Eye (tissue), 1 donor: ENCODE measurements at regions not wholly inside any gene's neighbourhood (a gene's known extent, or its start where the extent isn't known, plus 50 kb on each side); places are given as distances from the start of the nearest gene placed in this dataset.
"Not testable (repeated sequence)": the region's sequence is repeated elsewhere in the genome, so short reads cannot be mapped to it uniquely, and the experiment has no call there.

Source experiments
- DNase-seq: peaks from one replicate; pipeline ENCODE4 v3.0.0-alpha.2; 2015

GRCh38 chr17:37859451-37859850 is 64.8 kb upstream of the TBC1D3K start:
- DNase-seq, result no peak

DNA sequence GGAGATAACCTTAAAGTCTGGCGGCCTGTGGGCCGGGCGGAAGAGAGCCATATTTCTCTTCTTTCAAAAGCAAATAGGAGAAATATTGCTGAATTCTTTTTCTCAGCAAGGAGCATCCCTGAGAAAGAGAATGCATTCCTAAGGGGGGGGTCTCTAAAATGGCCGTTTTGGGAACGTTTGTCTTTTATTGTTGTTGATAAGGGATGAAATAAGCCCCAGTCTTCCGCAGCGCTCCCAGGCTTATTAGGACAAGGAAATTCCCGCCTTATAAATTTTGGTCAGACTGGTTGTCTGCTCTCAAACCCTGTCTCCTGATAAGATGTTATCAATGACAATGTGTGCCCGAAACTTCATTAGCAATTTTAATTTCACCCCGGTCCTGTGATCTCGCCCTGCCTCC is 65.8 kb upstream of the TBC1D3K start:
- DNase-seq, result not testable (repeated sequence)

GRCh38 chr17:37856245-37856644 is 68.0 kb upstream of the TBC1D3K start:
- DNase-seq, result no peak

DNA sequence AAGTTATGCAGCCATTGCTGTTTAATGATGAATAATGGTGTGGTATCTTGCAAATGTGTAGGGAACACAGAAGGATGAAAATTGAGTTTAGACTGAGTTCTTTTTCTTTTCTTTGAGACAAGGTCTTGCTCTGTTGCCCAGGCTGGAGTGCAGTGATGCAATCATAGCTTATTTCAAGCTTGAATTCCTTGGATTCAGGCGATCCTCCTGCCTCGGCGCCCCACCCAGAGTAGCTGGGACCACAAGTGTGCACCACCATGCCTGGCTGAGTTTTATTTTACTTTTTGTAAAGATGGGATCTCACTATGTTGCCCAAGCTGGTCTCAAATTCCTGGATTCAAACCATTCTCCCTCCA is 74.6 kb upstream of the TBC1D3K start:
- DNase-seq, result no peak

DNA sequence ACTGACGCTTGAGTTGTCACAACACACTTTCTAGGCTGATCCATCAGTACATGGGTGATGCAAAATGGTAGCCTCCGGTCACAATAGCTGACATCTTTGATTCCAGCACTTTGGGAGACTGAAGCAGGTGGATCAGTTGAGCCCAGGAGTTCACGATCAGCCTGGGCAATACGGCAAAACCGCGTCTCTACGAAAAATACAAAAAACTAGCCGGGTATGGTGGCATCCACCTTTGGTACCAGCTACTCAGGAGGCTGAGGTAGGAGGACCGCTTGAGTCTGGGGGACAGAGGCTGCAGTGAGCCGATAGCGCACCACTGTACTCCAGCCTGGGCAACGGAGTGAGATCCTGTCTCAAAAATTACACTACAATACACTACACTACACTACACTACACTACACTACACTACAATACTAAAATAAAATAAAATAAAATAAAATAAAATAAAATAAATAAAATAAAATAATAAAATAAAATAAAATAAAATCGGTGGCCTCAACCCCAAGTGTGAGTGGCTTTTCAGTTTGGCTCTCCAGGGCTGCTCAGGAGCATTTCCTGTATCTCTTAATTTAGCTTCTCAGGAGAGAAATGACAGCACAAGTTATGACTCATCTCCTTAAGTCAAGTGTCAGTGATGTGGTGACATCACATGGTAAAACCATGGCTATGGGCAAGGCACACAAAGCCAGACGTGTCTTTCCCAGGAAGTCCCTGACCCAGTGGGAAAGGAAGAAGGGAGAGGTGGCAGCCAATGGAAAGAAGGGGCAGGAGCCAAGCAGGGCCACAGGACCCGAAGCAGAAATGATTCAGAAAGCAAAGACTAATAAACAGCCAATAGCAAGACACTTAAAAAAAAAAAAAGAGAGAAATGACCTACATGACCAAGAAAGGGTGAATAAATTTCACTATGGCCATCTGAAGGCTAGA is 75.3 kb upstream of the TBC1D3K start:
- peak; percentile 24 for DNase-seq

DNA sequence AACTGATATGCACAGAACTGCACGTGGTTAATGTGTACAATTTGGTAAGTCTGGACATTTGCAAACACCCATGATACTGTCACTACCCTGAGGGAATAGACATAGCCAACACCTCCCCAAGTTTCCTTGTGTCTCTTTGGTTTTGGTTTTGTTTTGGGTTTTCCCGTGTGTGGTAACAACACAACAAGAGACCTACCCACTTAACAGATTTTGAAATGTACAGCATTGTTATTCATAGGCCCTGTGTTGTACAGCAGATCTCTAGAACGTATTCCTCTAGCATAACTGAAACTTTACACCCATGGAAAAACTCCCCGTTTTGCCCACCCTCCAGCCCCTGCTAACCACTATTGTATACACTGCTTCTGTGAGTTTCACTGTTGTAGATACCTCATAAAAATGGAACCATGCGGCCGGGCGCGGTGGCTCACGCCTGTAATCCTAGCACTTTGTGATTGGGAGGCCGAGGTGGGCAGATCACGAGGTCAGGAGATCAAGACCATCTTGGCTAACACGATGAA is 76.3 kb upstream of the TBC1D3K start:
- DNase-seq, result no peak

- DNase-seq, result no peak
Observed at GRCh38 chr17:37847102-37847501, 77.1 kb upstream of the TBC1D3K start.

- no peak for DNase-seq
Observed at GRCh38 chr17:37844977-37845293, 79.3 kb upstream of the TBC1D3K start.

DNA sequence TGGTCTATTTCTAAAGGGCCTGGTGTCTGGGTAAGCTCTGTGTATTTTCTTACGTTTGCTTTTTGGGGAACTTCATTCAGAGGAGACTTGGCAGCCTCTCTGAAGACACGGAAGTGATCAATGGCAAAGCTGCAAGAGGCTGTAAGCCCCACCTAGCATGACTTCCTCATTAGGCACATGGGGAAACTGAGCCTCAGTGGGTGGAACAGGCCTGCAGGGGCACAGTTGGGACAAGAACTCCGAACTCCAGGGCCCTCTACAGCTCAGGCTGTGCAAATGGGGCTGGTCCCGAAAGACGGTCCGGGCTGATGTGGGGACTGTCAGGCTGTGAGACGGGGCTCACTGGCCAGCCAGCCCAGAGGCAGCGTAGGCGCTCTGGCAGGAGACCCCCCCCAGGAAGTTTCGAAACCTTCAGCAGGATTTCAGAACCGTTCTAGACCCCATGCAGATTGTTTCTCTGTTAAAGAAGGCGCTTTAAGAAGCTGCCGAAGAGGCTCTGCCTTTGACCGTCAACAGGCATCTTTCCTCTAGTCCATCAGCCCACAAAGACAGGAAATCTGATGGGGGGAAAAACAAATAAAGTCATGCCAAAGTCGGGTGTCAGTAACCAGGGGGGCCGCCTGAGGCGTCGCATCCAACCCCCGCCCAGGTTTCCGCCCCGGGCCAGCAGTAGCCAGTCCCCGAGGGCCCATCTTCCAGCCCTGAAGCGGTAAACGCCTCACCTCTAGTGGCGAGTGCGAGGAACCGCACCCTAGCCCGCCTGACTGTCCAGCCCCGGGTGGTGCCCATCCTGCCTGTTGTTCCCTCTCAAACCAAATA is 79.8 kb upstream of the TBC1D3K start:
- DNase-seq, result peak; percentile 56

- no peak for DNase-seq
Observed at GRCh38 chr17:37842401-37842800, 81.8 kb upstream of the TBC1D3K start.

DNA sequence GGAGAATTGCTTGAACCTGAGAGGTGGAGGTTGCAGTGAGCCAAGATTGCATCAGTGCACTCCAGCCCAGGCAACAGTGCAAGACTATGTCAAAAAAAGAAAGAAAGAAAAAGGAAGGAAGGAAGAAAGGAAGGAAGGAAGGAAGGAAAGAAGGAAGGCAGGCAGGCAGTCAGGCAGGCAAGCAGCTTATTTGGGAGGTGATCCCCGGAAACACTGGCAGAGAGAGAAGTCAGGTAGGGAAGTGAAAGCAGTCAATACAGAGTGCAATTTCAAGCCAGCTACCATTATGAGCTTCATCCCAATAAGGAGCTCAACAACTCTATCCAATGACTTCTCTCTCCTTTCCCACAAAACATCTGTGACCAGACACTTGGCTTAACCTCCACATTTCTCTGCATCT is 83.0 kb upstream of the TBC1D3K start:
- no peak for DNase-seq

DNA sequence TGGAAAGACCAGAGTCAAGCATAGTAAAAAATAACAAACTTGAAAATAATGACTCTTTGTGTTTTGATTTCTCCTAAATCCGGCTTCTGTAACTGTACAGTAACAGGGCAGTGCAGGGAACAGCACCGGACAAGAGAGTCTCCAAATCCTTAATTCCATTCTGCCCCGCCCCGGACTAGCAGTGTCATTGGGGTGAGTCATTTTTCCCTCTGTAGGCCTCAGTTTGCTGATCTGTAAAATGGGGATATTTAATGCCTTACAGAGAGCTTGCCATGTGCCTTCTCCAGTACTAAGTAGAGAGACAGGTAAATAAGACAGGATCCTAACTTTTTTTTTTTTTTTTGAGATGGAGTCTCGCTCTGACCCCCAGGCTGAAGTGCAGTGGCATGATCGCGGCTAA is 83.6 kb upstream of the TBC1D3K start:
- DNase-seq, result no peak

- no peak for DNase-seq
Observed at GRCh38 chr17:37839196-37839978, 84.8 kb upstream of the TBC1D3K start.

DNA sequence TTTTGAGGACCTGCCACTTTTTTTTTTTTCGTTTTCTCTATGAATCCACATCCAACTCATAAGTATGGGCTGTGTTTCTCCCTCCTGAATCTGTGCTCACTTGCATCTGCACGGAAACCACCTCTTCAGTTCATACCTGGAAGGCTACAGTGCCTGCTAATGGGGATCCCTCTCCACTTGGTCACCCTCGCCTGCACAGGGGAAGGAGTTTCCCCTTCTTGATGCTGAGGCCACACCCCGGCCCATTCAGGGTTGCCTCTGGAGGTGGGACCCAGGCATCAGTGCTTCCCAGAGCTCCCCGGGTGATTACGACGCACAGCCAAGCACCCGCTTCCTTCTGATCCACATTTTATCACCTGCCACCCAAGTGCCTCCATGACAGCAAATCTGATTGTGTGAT is 85.9 kb upstream of the TBC1D3K start:
- no peak for DNase-seq

- DNase-seq, result no peak
Observed at GRCh38 chr17:37836593-37836992, 87.6 kb upstream of the TBC1D3K start.

DNA sequence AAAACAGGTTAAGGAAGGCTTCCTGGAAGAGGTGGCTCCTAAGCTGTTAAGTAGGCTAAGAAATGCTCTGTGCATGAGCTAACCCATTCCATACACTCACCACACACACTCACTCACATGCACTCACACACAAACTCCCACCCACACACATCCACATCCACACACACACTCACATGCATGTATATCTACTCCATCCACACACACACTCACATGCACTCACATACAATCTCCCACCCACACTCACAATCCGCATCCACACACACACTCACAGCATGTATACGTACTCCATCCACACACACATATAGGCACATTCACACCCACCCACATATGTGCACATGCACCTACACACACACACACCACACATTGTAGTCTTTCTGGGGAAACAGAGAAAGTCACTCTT is 89.3 kb upstream of the HNF1B start:
- DNase-seq, result no peak

GRCh38 chr17:37833237-37833859 is 88.5 kb upstream of the HNF1B start:
- DNase-seq, result no peak

- no peak for DNase-seq
Observed at GRCh38 chr17:37831986-37832385, 87.1 kb upstream of the HNF1B start.

DNA sequence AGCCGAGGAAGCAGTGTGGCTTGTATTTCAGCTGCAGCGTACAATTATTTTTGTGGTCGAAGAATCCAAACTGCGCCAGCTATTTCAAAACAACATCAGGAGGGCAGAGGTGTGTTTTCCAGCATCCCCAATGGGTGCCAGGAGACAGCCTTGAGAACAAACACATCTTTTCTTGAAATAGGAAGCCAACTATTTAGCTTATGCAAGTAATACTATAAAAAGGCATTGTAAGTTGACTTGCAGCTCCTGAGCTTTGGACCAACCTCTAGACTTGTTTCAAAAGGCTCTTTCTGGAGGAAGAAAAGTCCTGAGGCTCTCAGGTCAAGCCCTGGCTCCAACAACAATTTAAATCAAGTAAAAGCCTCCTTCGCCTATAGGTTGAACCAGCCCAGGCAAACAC is 86.6 kb upstream of the HNF1B start:
- DNase-seq, result no peak

DNA sequence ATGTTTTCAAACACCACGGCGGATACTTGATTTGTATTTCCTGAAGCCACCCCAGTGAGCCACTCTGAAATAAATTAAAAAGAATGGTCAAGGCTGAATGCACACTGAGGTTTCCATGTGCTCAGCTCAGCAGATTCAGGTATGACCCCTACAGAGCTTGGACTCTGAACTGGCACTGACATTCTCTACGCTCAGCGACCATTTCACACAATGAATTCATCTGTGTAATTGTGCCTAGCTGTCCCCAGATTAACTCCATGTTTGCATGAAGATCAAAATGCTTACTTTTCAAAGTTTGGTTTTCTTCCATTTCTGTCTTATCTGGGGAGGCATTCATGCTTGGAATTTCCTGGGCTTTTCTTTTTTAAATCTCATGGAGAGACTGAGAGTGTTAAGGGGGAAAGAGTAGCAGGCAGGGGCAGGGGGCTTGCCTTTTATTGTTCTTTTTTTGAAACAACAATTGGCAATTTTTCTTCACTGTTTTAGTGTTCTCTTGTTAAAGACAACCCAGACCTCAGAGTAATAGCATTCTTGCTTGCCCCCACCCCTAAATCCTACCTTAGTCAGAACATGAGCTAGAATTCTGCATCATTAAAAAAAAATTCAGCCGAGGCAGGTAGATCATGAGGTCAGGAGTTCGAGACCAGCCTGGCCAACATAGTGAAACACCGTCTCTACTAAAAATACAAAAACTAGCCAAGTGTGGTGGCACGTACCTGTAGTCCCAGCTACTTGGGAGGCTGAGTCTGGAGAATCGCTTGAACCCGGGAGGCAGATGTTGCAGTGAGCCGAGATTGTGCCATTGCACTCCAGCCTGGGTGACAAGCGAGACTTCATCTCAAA is 85.5 kb upstream of the HNF1B start:
- peak; percentile 23 for DNase-seq

DNA sequence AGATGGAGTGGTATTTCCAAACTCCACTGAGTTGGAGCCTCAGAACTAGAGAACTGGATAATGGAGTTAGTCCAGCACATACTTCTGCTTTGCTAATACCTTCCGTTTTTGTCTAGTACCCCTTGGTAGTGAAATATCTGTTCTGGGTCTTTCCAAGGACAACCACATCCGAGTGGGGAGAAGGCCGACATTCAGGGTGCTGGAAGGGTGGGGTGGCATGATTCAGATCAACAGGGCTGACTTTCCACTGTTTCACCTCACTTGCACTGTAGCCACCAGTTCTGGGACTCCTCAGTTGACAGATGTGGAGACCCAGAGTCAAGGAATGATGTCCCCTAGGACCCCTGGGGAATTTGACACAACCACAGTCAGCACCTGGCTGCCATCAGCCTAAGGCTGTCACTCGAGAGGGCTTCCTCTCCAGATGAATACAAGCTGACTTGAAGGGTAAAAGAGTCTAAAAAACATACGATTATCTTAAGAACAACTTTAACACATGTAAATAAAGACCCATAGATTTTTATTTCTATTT is 84.8 kb upstream of the HNF1B start:
- no peak for DNase-seq
